GM12878 (cell line): ENCODE measurements at regions not wholly inside any gene's neighbourhood (a gene's known extent, or its start where the extent isn't known, plus 50 kb on each side); places are given as distances from the start of the nearest gene placed in this dataset.

Source experiments
- ATAC-seq: fragments of 200-7000 bp; cut with Tn5 transposase; 3 replicates; pipeline ENCODE4 v1.9.1; 2020; ENCODE audit warnings: mild to moderate bottlenecking, moderate library complexity
- BruUV-seq: library from RNA; stranded (reverse); fragments of 400-500 nt; replicated peaks from 2 replicates; lab custom pipeline; 2021; lab: Mats Ljungman, UMichigan
- CTCF ChIA-PET: fragments of 300-600 bp; sonication (Branson Sonifier 250); formaldehyde crosslinking; extraction: SDS; loops from one replicate; lab custom pipeline; 2021; ENCODE audit warnings: inconsistent platforms; lab: Yijun Ruan, JAX
- POLR2A ChIA-PET: fragments of 350-600 bp; formaldehyde crosslinking; extraction: SDS; loops from one replicate; lab custom pipeline; 2021; ENCODE audit warnings: inconsistent platforms; lab: Charles Lee
- RAD21 ChIA-PET: fragments of 300-600 bp; sonication (Branson Sonifier 250); formaldehyde crosslinking; loops from one replicate; lab custom pipeline; 2023; ENCODE audit warnings: antibody characterized with exemption; ENCODE audit not compliant: unreplicated experiment; lab: Charles Lee
- SMC1A ChIA-PET: fragments of 300-600 bp; sonication (Branson Sonifier 250); formaldehyde crosslinking; loops from one replicate; lab custom pipeline; 2023; ENCODE audit not compliant: unreplicated experiment, uncharacterized antibody; lab: Charles Lee
- DNase-seq: peaks from one replicate; pipeline ENCODE4 v3.0.0-alpha.2; 2011; ENCODE audit warnings: low read depth, low spot score
- FAIRE-seq: peaks from 3 replicates; lab custom pipeline; 2011; peaks lifted over from hg19 to GRCh38; lab: Jason Lieb, UNC
- H2AFZ ChIP-seq: 2 replicates; pipeline ENCODE4 v1.6.0; 2011; ENCODE audit warnings: low read depth, low read length, control low read depth; ENCODE audit not compliant: control insufficient read depth
- H3K27ac ChIP-seq: 2 replicates; pipeline ENCODE4 v1.5.1; 2011; ENCODE audit warnings: control low read depth; ENCODE audit not compliant: control insufficient read depth, insufficient read depth
- H3K27me3 ChIP-seq, 2 experiments: replicated peaks in 1 of 2; 2 replicates each; pipeline versions ENCODE4 v1.6.0 to v1.6.1; 2011; ENCODE audit warnings: low read length in 1 of 2; ENCODE audit not compliant: control insufficient read depth in 2 of 2, insufficient read depth in 2 of 2
- H3K36me3 ChIP-seq, 2 experiments: 2 replicates each; pipeline ENCODE4 v1.5.1; 2011; ENCODE audit warnings: low read length in 1 of 2; ENCODE audit not compliant: control insufficient read depth in 2 of 2, insufficient read depth in 2 of 2
- H3K4me1 ChIP-seq: 2 replicates; pipeline ENCODE4 v1.6.1; 2011; ENCODE audit warnings: mild to moderate bottlenecking, low read length, moderate library complexity, mixed read lengths; ENCODE audit not compliant: control insufficient read depth, insufficient read depth
- H3K4me2 ChIP-seq: 2 replicates; pipeline ENCODE4 v1.6.0; 2011; ENCODE audit warnings: control low read depth; ENCODE audit not compliant: control insufficient read depth, insufficient read depth
- H3K4me3 ChIP-seq: fragments of 200-600 bp; sonication (generic); 2 replicates; pipeline ENCODE4 v1.5.1; 2016
- H3K79me2 ChIP-seq: 2 replicates; pipeline ENCODE4 v1.6.0; 2011; ENCODE audit warnings: low read length; ENCODE audit not compliant: control insufficient read depth, insufficient read depth
- H3K9ac ChIP-seq: 2 replicates; pipeline ENCODE4 v1.8.0; 2011; ENCODE audit warnings: low read length, control low read depth, mixed read lengths; ENCODE audit not compliant: control insufficient read depth, insufficient read depth
- H3K9me3 ChIP-seq: replicated peaks from 3 replicates; pipeline ENCODE4 v1.5.1; 2011; ENCODE audit warnings: mild to moderate bottlenecking, low read length; ENCODE audit not compliant: control insufficient read depth, insufficient read depth
- H4K20me1 ChIP-seq: 2 replicates; pipeline ENCODE4 v1.6.0; 2011; ENCODE audit not compliant: control insufficient read depth, insufficient read depth
- BMI1 ChIP-seq: fragments of 450-650 bp; IDR thresholded peaks from 2 replicates; pipeline ENCODE4 v1.6.1; 2016; ENCODE audit warnings: mild to moderate bottlenecking, moderate library complexity, borderline replicate concordance
- CBFB ChIP-seq: IDR thresholded peaks from 2 replicates; pipeline ENCODE4 v1.6.1; 2016; ENCODE audit warnings: antibody characterized with exemption, low read depth
- CTCF ChIP-seq, 3 experiments: IDR thresholded peaks in 2 of 3; conservative IDR thresholded peaks in 1 of 3; 2 replicates each; pipeline ENCODE4 v1.5.1; 2011; ENCODE audit warnings: low read depth in 3 of 3, low read length in 3 of 3, mild to moderate bottlenecking in 3 of 3, control low read depth in 2 of 3, moderate library complexity in 2 of 3, inconsistent platforms in 1 of 3, mixed read lengths in 1 of 3; ENCODE audit not compliant: control insufficient read depth in 2 of 3, insufficient read depth in 1 of 3; ENCODE audit errors: extremely low read depth in 1 of 3
- KAT2A ChIP-seq: conservative IDR thresholded peaks from 2 replicates; pipeline ENCODE4 v1.6.1; 2011; ENCODE audit warnings: low read depth, low read length; ENCODE audit not compliant: control insufficient read depth
- NR2C1 ChIP-seq: fragments of 450-650 bp; IDR thresholded peaks from 2 replicates; pipeline ENCODE4 v1.6.1; 2017; ENCODE audit warnings: antibody characterized with exemption, mild to moderate bottlenecking, moderate library complexity
- RFX5 ChIP-seq: IDR thresholded peaks from 2 replicates; pipeline ENCODE4 v1.6.1; 2011; ENCODE audit warnings: low read depth, low read length, improper control_type of control experiment
- WRNIP1 ChIP-seq: IDR thresholded peaks from 2 replicates; pipeline ENCODE4 v1.6.1; 2011; ENCODE audit warnings: low read depth, low read length, improper control_type of control experiment, borderline replicate concordance
- ZSCAN29 ChIP-seq: fragments of 450-650 bp; IDR thresholded peaks from 2 replicates; pipeline ENCODE4 v1.6.1; 2017; ENCODE audit warnings: mild to moderate bottlenecking, moderate library complexity
- WGBS: methylation state at CpG from one replicate; pipeline ENCODE4 v1.1.6; 2016; ENCODE audit warnings: low lambda C conversion rate; ENCODE audit not compliant: insufficient replicate concordance, insufficient coverage; ENCODE audit errors: missing lambda C conversion rate; 5-methylcytosine and 5-hydroxymethylcytosine counted together
- in situ Hi-C: fragments of 300-500 bp; cut with MboI; formaldehyde crosslinking; loops from 9 replicates; pipeline ENCODE4 v1.14.3; 2018; ENCODE audit warnings: mixed read lengths
- intact Hi-C: fragments of 100-400 bp; cut with micrococcal nuclease; formaldehyde crosslinking; loops from one replicate; pipeline ENCODE4 v1.14.2; 2022; ENCODE audit not compliant: unreplicated experiment
- TF ChIP-seq, protein P1 (sequence below): fragments of 450-650 bp; IDR thresholded peaks from 2 replicates; pipeline ENCODE4 v1.6.1; 2017; ENCODE audit warnings: borderline replicate concordance

DNA sequence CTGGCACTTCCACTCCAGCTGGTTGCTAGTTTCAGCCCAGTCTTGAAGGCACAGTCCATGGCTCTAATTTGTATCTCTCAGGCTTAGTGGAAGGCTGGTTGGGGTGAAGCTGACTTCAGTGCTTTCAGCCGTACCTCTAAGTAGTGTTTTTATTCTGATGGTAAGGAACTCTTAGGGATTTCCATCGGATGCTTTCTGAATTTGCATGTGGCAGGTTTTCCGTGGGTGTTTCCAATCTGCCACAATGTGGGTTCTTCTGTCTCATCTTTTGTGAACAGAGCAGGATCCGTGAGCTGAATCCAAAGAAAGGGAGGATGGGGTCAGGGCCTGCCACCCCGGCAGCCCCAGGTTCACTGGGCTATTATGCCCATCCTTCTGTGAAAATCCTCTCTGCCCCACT is 607.9 kb upstream of the MKI67 start:
- H3K9ac ChIP-seq: no peak overlapping the region
- no TSS peak for BruUV-seq
- ChIA-PET RAD21 (no interaction called here), SMC1A (no interaction called here), CTCF (no interaction called here), POLR2A (no interaction called here)
- H4K20me1 ChIP-seq: no peaks in the 10 kb centered on the region
- no peak overlapping the region for H2AFZ ChIP-seq
- no peaks in the 10 kb centered on the region for H3K36me3 ChIP-seq
- ATAC-seq: no peak
- WGBS: 12% methylated on average over 5 of the region's 5 CpGs
- TF ChIP-seq RFX5: no peak
- TF ChIP-seq WRNIP1: no peak
- no peak for TF ChIP-seq NR2C1
- no peak for TF ChIP-seq ZSCAN29
- TF ChIP-seq BMI1: no peak
- TF ChIP-seq CTCF (IDR thresholded peaks at IDR 0.05 in 2 of 3, conservative IDR thresholded peaks at IDR 0.05 in 1 of 3; ENCODE audit: control insufficient read depth in 2 of 3, extremely low read depth in 1 of 3, insufficient read depth in 1 of 3, low read depth in 3 of 3, low read length in 3 of 3): no peak
- TF ChIP-seq KAT2A: no peak
- TF ChIP-seq, protein P1, sequence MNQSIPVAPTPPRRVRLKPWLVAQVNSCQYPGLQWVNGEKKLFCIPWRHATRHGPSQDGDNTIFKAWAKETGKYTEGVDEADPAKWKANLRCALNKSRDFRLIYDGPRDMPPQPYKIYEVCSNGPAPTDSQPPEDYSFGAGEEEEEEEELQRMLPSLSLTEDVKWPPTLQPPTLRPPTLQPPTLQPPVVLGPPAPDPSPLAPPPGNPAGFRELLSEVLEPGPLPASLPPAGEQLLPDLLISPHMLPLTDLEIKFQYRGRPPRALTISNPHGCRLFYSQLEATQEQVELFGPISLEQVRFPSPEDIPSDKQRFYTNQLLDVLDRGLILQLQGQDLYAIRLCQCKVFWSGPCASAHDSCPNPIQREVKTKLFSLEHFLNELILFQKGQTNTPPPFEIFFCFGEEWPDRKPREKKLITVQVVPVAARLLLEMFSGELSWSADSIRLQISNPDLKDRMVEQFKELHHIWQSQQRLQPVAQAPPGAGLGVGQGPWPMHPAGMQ: no peak
- TF ChIP-seq CBFB: no peak
- in situ Hi-C loops: no loop called here
- H3K79me2 ChIP-seq: no peaks in the 10 kb centered on the region
- 0 out of 4 replicates have a peak, but pooled peaks cover 0 to 1% of the 10 kb centered on the region in 2 experiments for H3K27me3 ChIP-seq
- intact Hi-C loops: no loop called here
- FAIRE-seq: no peak
- no peaks in the 10 kb centered on the region for H3K9me3 ChIP-seq
- H3K4me2 ChIP-seq: no peak overlapping the region
- no peak overlapping the region for H3K4me3 ChIP-seq
- DNase-seq: no peak
- H3K27ac ChIP-seq: no peak overlapping the region
- H3K4me1 ChIP-seq: no peaks in the 10 kb centered on the region
